Esophagus muscularis mucosa (tissue), 3 donors: ENCODE measurements at regions not wholly inside any gene's neighbourhood (a gene's known extent, or its start where the extent isn't known, plus 50 kb on each side); places are given as distances from the start of the nearest gene placed in this dataset.

Source experiments
- CTCF ChIP-seq, 3 experiments: fragments of 200-600 bp in 2 of 3; fragments of 450-650 bp in 1 of 3; sonication (generic) in 2 of 3; IDR thresholded peaks; one replicate each; pipeline ENCODE4 v1.5.1; 2017 to 2019; ENCODE audit warnings: antibody characterized with exemption in 3 of 3, mild to moderate bottlenecking in 2 of 3, moderate library complexity in 1 of 3
- POLR2AphosphoS5 ChIP-seq, 2 donors: sonication (generic); formaldehyde crosslinking; IDR thresholded peaks; one replicate each; pipeline ENCODE4 v1.6.1; 2017; ENCODE audit warnings: antibody characterized with exemption in 2 of 2

- no peak for TF ChIP-seq CTCF (IDR thresholded peaks at IDR 0.05)
- no peak for TF ChIP-seq POLR2AphosphoS5 (IDR thresholded peaks at IDR 0.05)
Observed at GRCh38 chr13:42393573-42394360, 121.8 kb downstream of the AKAP11 start.
